H9 (cell line): ENCODE measurements at regions not wholly inside any gene's neighbourhood (a gene's known extent, or its start where the extent isn't known, plus 50 kb on each side); places are given as distances from the start of the nearest gene placed in this dataset.

Experiments
- DNase-seq: peaks from one replicate; pipeline ENCODE4 v3.0.0-alpha.2; 2017
- H2AFZ ChIP-seq: one replicate; pipeline ENCODE4 v1.6.1; 2013; ENCODE audit warnings: mild to moderate bottlenecking, low read length, control low read depth, moderate library complexity
- H2AK5ac ChIP-seq: 2 replicates; pipeline ENCODE4 v1.6.1; 2013; ENCODE audit warnings: low read length, control low read depth, mixed read lengths; ENCODE audit not compliant: insufficient read length
- H2BK120ac ChIP-seq: one replicate; pipeline ENCODE4 v1.6.1; 2013; ENCODE audit warnings: low read depth, mild to moderate bottlenecking, low read length, control low read depth, inconsistent platforms; ENCODE audit not compliant: poor library complexity, severe bottlenecking
- H2BK12ac ChIP-seq: 2 replicates; pipeline ENCODE4 v1.6.1; 2013; ENCODE audit warnings: low read length, control low read depth, mixed read lengths, low read depth; ENCODE audit not compliant: insufficient read length
- H2BK15ac ChIP-seq: 2 replicates; pipeline ENCODE4 v1.6.1; 2013; ENCODE audit warnings: low read depth, low read length, control low read depth
- H2BK20ac ChIP-seq: one replicate; pipeline ENCODE4 v1.6.1; 2013; ENCODE audit warnings: low read depth, mild to moderate bottlenecking, low read length, control low read depth, inconsistent platforms; ENCODE audit not compliant: poor library complexity, severe bottlenecking
- H2BK5ac ChIP-seq: 2 replicates; pipeline ENCODE4 v1.6.1; 2013; ENCODE audit warnings: low read length, control low read depth, mixed read lengths; ENCODE audit not compliant: insufficient read length
- H3K14ac ChIP-seq: 2 replicates; pipeline ENCODE4 v1.6.1; 2013; ENCODE audit warnings: low read length, control low read depth; ENCODE audit not compliant: insufficient read depth
- H3K18ac ChIP-seq: 2 replicates; pipeline ENCODE4 v1.6.1; 2013; ENCODE audit warnings: low read depth, mild to moderate bottlenecking, mixed read lengths, low read length, control low read depth; ENCODE audit not compliant: insufficient read length
- H3K23ac ChIP-seq: 2 replicates; pipeline ENCODE4 v1.6.1; 2013; ENCODE audit warnings: low read length, control low read depth, mixed read lengths, low read depth; ENCODE audit not compliant: insufficient read length
- H3K23me2 ChIP-seq: 2 replicates; pipeline ENCODE4 v1.6.1; 2013; ENCODE audit warnings: low read depth, mild to moderate bottlenecking, mixed read lengths, low read length, control low read depth; ENCODE audit not compliant: insufficient read length, poor library complexity, severe bottlenecking
- H3K27ac ChIP-seq: 2 replicates; pipeline ENCODE4 v1.5.1; 2013; ENCODE audit warnings: low read length, control low read depth, mixed read lengths, low read depth; ENCODE audit not compliant: insufficient read length
- H3K27me3 ChIP-seq: 2 replicates; pipeline ENCODE4 v1.6.1; 2013; ENCODE audit warnings: low read length, control low read depth, inconsistent platforms; ENCODE audit not compliant: insufficient read depth
- H3K4ac ChIP-seq: 2 replicates; pipeline ENCODE4 v1.6.1; 2013; ENCODE audit warnings: low read depth, mild to moderate bottlenecking, control low read depth, inconsistent platforms, low read length, moderate library complexity
- H3K4me1 ChIP-seq: 2 replicates; pipeline ENCODE4 v1.6.1; 2013; ENCODE audit warnings: low read length, control low read depth, inconsistent platforms; ENCODE audit not compliant: insufficient read depth
- H3K4me2 ChIP-seq: 2 replicates; pipeline ENCODE4 v1.6.1; 2013; ENCODE audit warnings: low read length, control low read depth, mixed read lengths; ENCODE audit not compliant: insufficient read length, insufficient read depth
- H3K56ac ChIP-seq: 2 replicates; pipeline ENCODE4 v1.6.1; 2013; ENCODE audit warnings: low read depth, mild to moderate bottlenecking, mixed read lengths, low read length, control low read depth; ENCODE audit not compliant: insufficient read length
- H3K79me1 ChIP-seq: 2 replicates; pipeline ENCODE4 v1.6.1; 2013; ENCODE audit warnings: low read depth, mild to moderate bottlenecking, moderate library complexity, low read length, control low read depth, inconsistent platforms; ENCODE audit not compliant: insufficient read depth, poor library complexity, severe bottlenecking
- H3K79me2 ChIP-seq: 2 replicates; pipeline ENCODE4 v1.6.1; 2013; ENCODE audit warnings: low read length, control low read depth, inconsistent platforms; ENCODE audit not compliant: insufficient read depth
- H3K9ac ChIP-seq: 2 replicates; pipeline ENCODE4 v1.6.1; 2013; ENCODE audit warnings: low read length, control low read depth, mixed read lengths; ENCODE audit not compliant: insufficient read length; ENCODE audit errors: extremely low read depth
- H3K9me3 ChIP-seq: one replicate; pipeline ENCODE4 v1.6.1; 2013; ENCODE audit warnings: low read depth, low read length, inconsistent platforms; ENCODE audit not compliant: control insufficient read depth
- H3T11ph ChIP-seq: one replicate; pipeline ENCODE4 v1.6.1; 2013; ENCODE audit warnings: mild to moderate bottlenecking, low read length, control low read depth, inconsistent platforms
- H4K20me1 ChIP-seq: one replicate; pipeline ENCODE4 v1.6.1; 2013; ENCODE audit not compliant: control insufficient read depth, insufficient read length, insufficient read depth
- H4K5ac ChIP-seq: 2 replicates; pipeline ENCODE4 v1.6.1; 2013; ENCODE audit warnings: low read depth, mild to moderate bottlenecking, mixed read lengths, low read length, control low read depth; ENCODE audit not compliant: insufficient read length
- H4K8ac ChIP-seq: replicated peaks from 2 replicates; pipeline ENCODE4 v1.6.1; 2013; ENCODE audit warnings: low read length, control low read depth, mixed read lengths, low read depth; ENCODE audit not compliant: insufficient read length
- H4K91ac ChIP-seq: 2 replicates; pipeline ENCODE4 v1.6.1; 2013; ENCODE audit warnings: low read depth, mild to moderate bottlenecking, moderate library complexity, mixed read lengths, low read length, control low read depth; ENCODE audit not compliant: insufficient read length
- H3K27ac Mint-ChIP-seq, 3 experiments: 2 replicates in 2 of 3; 3 replicates in 1 of 3; pipeline ENCODE4 v1.8.0; 2020 to 2021; ENCODE audit warnings: mixed read lengths in 3 of 3, mild to moderate bottlenecking in 1 of 3, moderate library complexity in 1 of 3
- H3K27me3 Mint-ChIP-seq: 2 replicates; pipeline ENCODE4 v1.8.0; 2021; ENCODE audit warnings: low read depth, mild to moderate bottlenecking, moderate library complexity, mixed read lengths
- H3K36me3 Mint-ChIP-seq, 3 experiments: 2 replicates in 2 of 3; 3 replicates in 1 of 3; pipeline ENCODE4 v1.8.0; 2020 to 2021; ENCODE audit warnings: low read depth in 3 of 3, mixed read lengths in 3 of 3; ENCODE audit not compliant: insufficient read depth in 1 of 3
- H3K4me1 Mint-ChIP-seq, 2 experiments: 2 replicates each; pipeline ENCODE4 v1.8.0; 2020; ENCODE audit warnings: mixed read lengths in 2 of 2
- H3K4me3 Mint-ChIP-seq, 2 experiments: 2 replicates in 1 of 2; 3 replicates in 1 of 2; pipeline ENCODE4 v1.8.0; 2020 to 2021; ENCODE audit warnings: mild to moderate bottlenecking in 2 of 2, mixed read lengths in 2 of 2, moderate library complexity in 1 of 2
- H3K9me3 Mint-ChIP-seq, 2 experiments: 2 replicates in 1 of 2; 3 replicates in 1 of 2; pipeline ENCODE4 v1.8.0; 2020; ENCODE audit warnings: mild to moderate bottlenecking in 2 of 2, mixed read lengths in 2 of 2, moderate library complexity in 1 of 2
- WGBS: extraction: QIAGEN DNeasy Blood & Tissue Kit; methylation state at CpG from one replicate; pipeline ENCODE4 v1.1.7; 2013; ENCODE audit warnings: missing lambda C conversion rate, low lambda C conversion rate, mixed read lengths; ENCODE audit not compliant: insufficient read length; ENCODE audit errors: extremely low coverage; 5-methylcytosine and 5-hydroxymethylcytosine counted together
- TF ChIP-seq, protein P1 (sequence below): fragments of 200-600 bp; sonication (generic); conservative IDR thresholded peaks from 3 replicates; pipeline ENCODE4 v1.8.0; 2021; ENCODE audit warnings: antibody characterized with exemption, mild to moderate bottlenecking

DNA sequence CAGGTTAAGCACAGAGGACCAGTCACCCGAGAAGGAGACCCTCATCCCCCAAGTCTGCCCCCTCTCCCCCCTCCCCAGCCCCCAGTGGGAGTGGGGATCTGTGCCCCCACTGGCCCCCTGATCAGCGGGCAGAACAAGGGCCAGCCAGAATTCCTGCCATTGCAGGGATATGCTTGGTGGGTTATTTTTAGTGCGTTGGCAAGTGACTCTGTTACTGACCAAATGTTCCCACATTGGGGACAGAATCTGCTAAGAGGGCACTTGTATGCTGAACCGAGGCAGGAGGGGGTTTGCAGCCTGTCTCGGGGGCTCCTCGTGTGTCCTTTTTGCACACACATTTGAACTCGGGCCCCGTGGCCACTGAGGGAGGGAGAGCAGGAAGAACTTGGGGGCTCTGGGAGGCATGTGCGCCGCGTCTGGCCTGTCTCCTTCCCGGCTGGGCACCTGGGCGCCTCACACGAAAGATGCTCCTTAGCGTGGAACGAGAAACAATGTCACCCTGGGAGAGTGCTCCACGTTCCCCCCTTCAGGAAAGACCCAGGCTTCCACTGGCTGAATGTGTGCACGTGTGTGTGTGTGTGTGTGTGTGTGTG, 66.4 kb upstream of the CASZ1 start:
- H3K4me3 Mint-ChIP-seq: no peak overlapping the region
- H3K14ac ChIP-seq: no peak overlapping the region
- no peak overlapping the region for H3K56ac ChIP-seq
- H4K20me1 ChIP-seq: no peaks in the 10 kb centered on the region
- peaks cover 2% of the 10 kb centered on the region; the same call in 1 of the 2 replicates for H3K27me3 ChIP-seq
- no peaks in the 10 kb centered on the region for H3K9me3 Mint-ChIP-seq
- no peak overlapping the region for H3K9ac ChIP-seq
- no peak overlapping the region for H2AFZ ChIP-seq
- H3K4ac ChIP-seq: no peak overlapping the region
- TF ChIP-seq, protein P1, sequence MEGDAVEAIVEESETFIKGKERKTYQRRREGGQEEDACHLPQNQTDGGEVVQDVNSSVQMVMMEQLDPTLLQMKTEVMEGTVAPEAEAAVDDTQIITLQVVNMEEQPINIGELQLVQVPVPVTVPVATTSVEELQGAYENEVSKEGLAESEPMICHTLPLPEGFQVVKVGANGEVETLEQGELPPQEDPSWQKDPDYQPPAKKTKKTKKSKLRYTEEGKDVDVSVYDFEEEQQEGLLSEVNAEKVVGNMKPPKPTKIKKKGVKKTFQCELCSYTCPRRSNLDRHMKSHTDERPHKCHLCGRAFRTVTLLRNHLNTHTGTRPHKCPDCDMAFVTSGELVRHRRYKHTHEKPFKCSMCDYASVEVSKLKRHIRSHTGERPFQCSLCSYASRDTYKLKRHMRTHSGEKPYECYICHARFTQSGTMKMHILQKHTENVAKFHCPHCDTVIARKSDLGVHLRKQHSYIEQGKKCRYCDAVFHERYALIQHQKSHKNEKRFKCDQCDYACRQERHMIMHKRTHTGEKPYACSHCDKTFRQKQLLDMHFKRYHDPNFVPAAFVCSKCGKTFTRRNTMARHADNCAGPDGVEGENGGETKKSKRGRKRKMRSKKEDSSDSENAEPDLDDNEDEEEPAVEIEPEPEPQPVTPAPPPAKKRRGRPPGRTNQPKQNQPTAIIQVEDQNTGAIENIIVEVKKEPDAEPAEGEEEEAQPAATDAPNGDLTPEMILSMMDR: no peak
- no peak for DNase-seq
- no peak overlapping the region for H2BK5ac ChIP-seq
- no peak overlapping the region for H3K27ac Mint-ChIP-seq
- H4K5ac ChIP-seq: no peak overlapping the region
- no CpG with 5 or more reads among the region's 18 CpGs for WGBS
- H3K4me1 Mint-ChIP-seq: peaks cover 42 to 67% of the 10 kb centered on the region in 2 experiments
- H3K9me3 ChIP-seq: no peaks in the 10 kb centered on the region
- H3K4me2 ChIP-seq: no peak overlapping the region
- no peak overlapping the region for H2BK20ac ChIP-seq
- no peak overlapping the region for H2BK15ac ChIP-seq
- H2BK12ac ChIP-seq: no peak overlapping the region
- H3K4me1 ChIP-seq: no peaks in the 10 kb centered on the region
- H3K36me3 Mint-ChIP-seq: no peaks in the 10 kb centered on the region
- no peak overlapping the region for H3K27ac ChIP-seq
- no peak overlapping the region for H2AK5ac ChIP-seq
- H4K91ac ChIP-seq: no peak overlapping the region
- H2BK120ac ChIP-seq: no peak overlapping the region
- H3K79me1 ChIP-seq: no peaks in the 10 kb centered on the region
- H3K23ac ChIP-seq: no peak overlapping the region
- H3T11ph ChIP-seq: no peak overlapping the region
- H3K18ac ChIP-seq: no peak overlapping the region
- H4K8ac ChIP-seq: no peak overlapping the region
- H3K27me3 Mint-ChIP-seq: peaks cover 54% of the 10 kb centered on the region
- peaks cover 6% of the 10 kb centered on the region for H3K23me2 ChIP-seq
- H3K79me2 ChIP-seq: no peaks in the 10 kb centered on the region
